ENCODE measurements at regions not wholly inside any gene's neighbourhood (a gene's known extent, or its start where the extent isn't known, plus 50 kb on each side); places are given as distances from the start of the nearest gene placed in this dataset.

GRCh38 chr11:81886406-81887075 is 847.1 kb downstream of the FAM181B start:
- Histone ChIP-seq H3K79me2 (ENCODE audit: insufficient read depth, low read length) (no peaks in the 10 kb centered on the region), H3K4me1 (ENCODE audit: insufficient read depth, low read length) (no peaks in the 10 kb centered on the region), H3K9me3 (ENCODE audit: low read length) (no peaks in the 10 kb centered on the region), H3K9ac (ENCODE audit: insufficient read depth, low read depth, low read length) (no peak overlapping the region), H3K36me3 (replicated peaks in 1 of 2; ENCODE audit: control insufficient read depth in 1 of 2, insufficient read depth in 2 of 2, low read length in 2 of 2) (no peaks in the 10 kb centered on the region), H3K4me3 (replicated peaks in 1 of 3; ENCODE audit: insufficient read depth in 1 of 3, low read depth in 2 of 3, low read length in 3 of 3) (no peak overlapping the region), H3K27me3 (ENCODE audit: control insufficient read depth in 1 of 2, insufficient read depth in 2 of 2, low read length in 2 of 2) (no peaks in the 10 kb centered on the region), H2AFZ (ENCODE audit: low read length) (no peak overlapping the region), H4K20me1 (ENCODE audit: insufficient read depth, low read length) (no peaks in the 10 kb centered on the region), H3K27ac (ENCODE audit: extremely low read length, insufficient read depth, low read length) (no peak overlapping the region), H3K4me2 (ENCODE audit: low read depth, low read length) (no peak overlapping the region)
- ATAC-seq (no peak), FAIRE-seq (no peak), DNase-seq (ENCODE audit: low spot score) (no peak)
- WGBS (ENCODE audit: low lambda C conversion rate), result 3% methylated on average over 2 of the region's 2 CpGs
- in situ Hi-C loops (cut with HindIII; ENCODE audit: extremely low pct_ligation_motif_present, low pct_unique_long_range_greater_than_20kb), result no loop called here
- intact Hi-C loops (cut with micrococcal nuclease; ENCODE audit: unreplicated experiment), result no loop called here
- ChIA-PET CTCF (ENCODE audit: low intra/inter-chr PET ratio, low total read pairs) (no interaction called here), POLR2A (no interaction called here)
- TF ChIP-seq ZSCAN25 (CRISPR knock-in tag; IDR thresholded peaks at IDR 0.05) (no peak), ZBTB3 (CRISPR knock-in tag; IDR thresholded peaks at IDR 0.05; ENCODE audit: borderline replicate concordance, low read depth) (no peak), ARID2 (CRISPR knock-in tag; IDR thresholded peaks at IDR 0.05; ENCODE audit: borderline replicate concordance) (no peak), POLR2G (IDR thresholded peaks at IDR 0.05; ENCODE audit: low read depth, low read length) (no peak), BORCS8-MEF2B (CRISPR knock-in tag; IDR thresholded peaks at IDR 0.05) (no peak), ZNF138 (CRISPR knock-in tag; IDR thresholded peaks at IDR 0.05; ENCODE audit: low read depth) (no peak), TFAP4 (IDR thresholded peaks at IDR 0.05; ENCODE audit: borderline replicate concordance, low read depth) (no peak), MTA3 (CRISPR knock-in tag; IDR thresholded peaks at IDR 0.05) (no peak), ZNF674 (CRISPR knock-in tag; IDR thresholded peaks at IDR 0.05; ENCODE audit: low read depth) (no peak), ZBTB42 (CRISPR knock-in tag; IDR thresholded peaks at IDR 0.05) (no peak), SOX6 (IDR thresholded peaks at IDR 0.05) (no peak), SOX6 (CRISPR knock-in tag; IDR thresholded peaks at IDR 0.05) (no peak)
- no TSS peak for BruUV-seq (replicated peaks)
